HT-29 (cell line): ENCODE measurements at regions not wholly inside any gene's neighbourhood (a gene's known extent, or its start where the extent isn't known, plus 50 kb on each side); places are given as distances from the start of the nearest gene placed in this dataset.
A peak's percentile ranks its signal among the peaks of the same experiment; 100 is the strongest.

Source experiments
- DNase-seq: peaks from one replicate; pipeline ENCODE4 v3.0.0-alpha.2; 2015; ENCODE audit warnings: low spot score

DNA sequence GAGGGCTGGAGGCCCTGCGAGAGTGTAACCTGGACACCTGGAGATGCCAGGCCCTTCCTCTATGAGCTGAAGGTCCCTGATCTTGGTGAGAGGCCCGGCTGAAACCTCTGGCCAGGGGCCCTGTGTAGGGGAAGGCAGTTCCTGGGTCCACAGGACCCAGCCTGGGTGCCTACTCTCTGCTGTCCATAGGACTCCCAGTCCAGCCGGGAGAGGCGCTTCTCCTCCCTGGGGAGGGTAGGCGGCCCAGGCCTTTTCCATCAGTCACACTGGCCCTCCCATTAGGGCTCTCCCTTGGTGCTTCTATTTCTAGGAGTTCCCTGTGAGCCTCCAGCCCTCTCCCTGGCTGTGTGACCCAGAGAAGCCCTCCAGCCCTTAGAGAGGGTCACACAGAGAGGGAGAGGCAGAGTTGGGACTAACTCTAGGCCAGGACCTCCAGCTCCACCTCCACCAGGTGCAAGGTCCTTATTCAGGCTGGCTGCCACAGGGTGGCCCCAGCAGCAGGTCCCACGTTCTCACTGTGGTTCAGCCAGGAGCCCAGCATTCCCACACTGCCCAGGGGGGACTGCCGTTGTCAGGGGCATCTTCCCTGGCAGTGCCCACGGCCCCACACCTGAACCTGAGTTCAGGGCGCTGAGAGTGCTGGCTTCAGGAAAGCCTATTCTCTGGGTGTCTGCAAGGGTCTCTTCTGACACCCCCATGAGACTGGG is 146.8 kb downstream of the SMAD6 start:
- no peak for DNase-seq

DNA sequence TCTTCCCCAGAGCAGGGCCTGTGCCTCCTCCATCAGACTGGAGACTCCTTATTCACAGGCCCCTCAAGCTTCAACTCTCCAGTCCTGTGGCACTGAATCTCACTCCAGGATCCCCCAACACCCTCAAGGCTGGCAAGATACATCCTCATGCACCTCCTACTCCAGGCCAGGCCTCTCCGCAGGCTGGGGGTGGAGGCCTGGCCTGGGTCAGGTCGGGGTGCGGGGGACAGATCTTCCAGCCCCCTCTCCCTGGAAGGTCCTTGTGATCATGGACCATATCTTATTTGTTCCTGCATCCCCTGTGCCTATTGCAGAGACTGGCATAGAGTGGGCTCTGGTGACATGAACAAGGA is 147.3 kb downstream of the SMAD6 start:
- DNase-seq, result no peak

DNA sequence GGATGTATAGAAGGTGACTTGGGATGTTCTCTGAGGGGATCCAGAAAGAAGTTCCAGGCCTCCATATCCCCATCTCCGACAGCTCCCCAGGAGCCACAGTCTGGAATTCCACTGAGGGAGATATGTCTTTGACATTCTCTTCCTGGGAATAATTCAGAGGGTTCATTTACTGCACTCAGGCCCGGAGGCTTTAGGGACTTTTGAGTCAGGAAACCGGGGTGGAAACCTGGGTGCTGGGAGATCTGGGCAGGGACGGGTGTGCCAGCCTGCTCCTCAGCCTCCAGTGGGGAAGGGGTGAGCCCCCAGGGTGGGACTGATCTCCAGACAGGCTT is 147.7 kb downstream of the SMAD6 start:
- DNase-seq, result no peak

DNA sequence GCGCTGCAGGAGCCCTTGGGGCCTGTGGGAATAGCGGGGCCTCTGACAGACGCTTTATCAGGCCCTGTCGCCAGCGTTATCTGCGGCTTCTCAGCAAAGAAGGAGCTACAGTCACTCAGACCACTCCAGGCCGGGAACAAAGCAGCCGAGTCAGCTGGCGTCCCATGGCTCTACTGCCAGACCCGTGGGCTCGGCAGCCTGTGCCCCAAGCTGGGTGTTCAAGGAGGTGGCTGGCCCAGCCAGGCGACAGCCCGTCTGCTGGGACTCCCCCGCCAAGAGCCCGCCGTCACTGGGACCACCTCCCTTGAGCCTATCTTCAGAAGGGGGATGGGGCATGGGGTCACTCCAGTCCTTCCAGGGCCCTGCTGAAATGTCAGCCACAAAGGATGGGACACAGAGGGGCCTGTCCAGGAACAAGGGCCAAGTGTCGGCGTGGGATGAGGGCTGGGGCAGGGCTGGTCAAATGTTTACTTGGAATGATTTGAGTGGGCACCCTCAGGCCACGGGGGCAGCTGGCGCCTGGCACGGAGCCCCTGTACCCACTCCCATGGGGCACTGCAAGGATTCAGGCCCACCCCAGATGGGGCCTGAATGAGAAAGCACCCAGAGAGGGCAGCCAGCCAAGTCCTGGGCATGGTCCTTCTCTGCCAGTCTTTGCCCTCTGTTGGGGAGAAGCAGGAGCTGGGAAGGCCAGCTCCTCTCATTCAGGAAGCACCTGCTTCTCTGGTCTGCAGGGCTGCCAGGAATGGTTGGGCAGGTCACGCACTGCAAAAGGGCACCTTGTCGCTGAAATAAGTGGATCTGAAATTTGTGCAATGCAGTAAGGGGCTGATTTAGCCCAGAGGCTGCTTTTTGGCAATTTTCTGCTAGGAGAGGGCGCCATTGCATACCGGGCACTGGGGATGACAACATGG is 148.3 kb downstream of the SMAD6 start:
- DNase-seq, result no peak

DNA sequence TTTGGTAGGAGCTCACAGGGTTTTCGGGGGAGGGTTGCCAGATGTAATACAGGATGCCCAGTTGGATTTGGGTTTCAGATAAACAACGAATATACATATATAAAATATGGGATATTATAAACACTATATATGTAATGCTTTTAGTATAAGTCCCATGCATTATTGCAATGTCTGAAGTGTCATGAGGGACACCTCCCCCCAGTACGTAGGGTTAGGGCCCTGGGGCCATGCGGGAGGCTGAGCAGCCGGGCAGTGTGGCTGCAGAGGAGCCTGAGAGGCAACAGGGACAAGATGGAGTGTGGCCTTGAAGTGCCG is 148.9 kb downstream of the SMAD6 start:
- no peak for DNase-seq

DNA sequence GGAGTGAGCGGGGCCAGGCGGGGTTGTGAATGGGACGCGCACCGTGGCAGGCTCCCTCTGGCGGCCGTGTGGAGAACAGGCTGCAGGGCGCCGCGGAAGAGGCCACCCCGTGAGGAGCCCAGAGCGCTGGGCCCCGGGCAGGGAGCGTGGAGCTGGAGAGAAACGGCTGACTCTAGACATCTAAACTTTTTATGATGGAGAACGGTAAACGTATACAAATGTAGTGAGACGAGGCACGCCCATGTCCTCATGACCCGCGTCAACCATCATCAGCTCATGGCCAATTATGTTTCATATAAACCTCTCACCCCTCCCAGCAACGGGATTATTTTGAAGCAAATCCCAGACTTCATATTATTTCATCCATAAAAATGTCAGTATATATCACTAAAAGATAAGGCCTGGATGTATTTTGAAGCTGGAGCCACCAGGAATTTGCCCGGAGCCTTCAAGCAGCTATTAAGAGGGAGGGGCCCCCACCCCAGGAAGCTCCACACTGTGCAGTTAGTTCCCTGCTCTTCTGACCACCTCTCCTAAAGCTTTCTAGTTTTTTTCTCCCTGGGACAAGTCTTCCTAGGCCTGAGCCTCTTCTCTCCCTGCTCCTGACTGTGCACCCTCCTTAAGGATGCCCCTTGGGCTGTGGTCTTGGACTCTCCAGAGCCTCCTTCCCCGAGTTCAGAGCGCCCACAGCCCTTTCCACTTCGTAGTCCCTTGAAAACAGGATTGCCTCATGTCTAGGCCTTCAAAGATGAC is 149.5 kb downstream of the SMAD6 start:
- DNase-seq, result peak; percentile 86

DNA sequence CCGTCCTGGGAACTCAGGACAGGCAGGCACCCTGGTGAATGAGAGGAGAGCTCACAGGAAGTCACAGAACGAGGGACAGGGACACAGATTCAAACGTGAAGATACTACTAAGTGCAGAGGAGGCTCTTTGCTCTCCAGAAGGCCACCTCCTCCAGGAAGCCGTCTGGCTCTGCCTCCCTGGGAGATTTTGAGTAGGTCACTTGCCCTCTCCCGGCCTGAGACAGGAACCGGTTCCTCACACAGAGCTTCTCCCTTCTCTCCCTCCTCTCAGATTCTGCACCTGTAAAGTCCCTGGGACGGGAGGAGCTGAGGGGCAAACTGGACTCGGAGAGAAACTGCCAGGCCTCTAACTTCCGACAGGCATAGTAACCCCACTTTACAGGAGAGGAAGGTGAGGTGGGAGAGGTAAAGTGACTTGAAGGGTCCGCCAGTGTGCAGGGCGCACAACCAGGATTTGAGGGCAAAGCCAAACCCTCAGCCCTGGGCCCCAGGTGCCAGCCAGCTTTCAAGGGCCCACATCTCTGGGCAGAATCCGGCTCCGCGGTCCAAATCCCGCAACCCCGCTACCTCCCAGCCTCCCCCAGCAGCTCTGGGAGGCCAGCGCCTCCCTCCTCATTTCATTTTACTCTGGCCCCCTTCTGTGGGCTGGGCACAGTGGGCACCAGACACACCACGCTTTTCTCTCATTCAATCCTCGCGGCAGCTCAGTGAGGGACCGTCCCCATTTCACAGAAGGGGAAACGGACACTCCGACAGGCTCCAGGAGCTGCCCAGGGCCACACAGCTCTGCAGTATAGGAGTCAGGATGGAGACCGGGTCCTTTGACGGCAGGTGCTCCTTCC is 150.2 kb downstream of the SMAD6 start:
- DNase-seq, result no peak

DNA sequence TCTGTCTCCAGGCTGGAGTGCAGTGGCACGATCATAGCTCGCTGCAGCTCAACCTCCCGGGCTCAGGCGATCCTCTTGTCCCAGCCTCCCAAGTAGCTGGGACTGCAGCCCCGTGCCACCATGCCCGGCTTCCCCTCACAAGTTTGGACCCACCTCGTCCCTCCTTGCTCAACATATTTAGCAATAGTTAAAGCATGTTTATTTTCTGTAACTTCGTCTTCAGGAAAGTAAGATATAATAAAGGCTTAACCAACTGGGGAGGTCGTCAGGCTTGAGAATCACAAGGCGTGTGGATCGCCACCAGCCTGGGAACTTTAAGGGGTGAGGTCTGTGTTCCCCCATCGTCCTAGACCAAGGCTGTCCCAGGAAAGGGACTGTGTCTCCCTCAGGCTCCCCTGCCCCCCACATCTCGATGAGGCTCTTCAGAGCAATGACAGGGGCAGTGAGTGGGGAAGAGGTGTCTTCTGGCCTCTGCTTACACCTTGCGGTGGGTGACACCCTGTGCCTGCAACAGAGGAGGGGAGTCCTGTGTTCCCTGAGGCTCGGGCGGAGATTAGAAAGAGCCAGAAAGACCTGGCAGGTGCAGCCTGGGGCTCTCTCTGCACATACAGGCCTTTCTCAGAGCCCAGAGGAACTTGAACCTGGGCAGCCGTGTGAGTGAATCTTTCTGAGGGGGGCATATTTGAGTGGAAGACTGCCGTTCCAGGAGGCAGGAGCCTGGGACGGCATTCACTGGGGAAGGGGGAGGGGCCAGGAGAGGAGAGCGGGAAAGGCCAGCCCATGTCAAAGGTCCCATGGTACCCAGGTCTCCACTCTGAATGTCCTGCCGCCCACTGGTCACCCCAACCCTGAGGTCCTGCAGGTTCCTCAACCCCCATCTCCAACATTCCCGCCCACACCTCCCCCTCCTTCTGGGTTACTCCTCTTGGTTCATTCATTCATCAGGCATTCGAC is 152.3 kb downstream of the SMAD6 start:
- DNase-seq, result no peak

DNA sequence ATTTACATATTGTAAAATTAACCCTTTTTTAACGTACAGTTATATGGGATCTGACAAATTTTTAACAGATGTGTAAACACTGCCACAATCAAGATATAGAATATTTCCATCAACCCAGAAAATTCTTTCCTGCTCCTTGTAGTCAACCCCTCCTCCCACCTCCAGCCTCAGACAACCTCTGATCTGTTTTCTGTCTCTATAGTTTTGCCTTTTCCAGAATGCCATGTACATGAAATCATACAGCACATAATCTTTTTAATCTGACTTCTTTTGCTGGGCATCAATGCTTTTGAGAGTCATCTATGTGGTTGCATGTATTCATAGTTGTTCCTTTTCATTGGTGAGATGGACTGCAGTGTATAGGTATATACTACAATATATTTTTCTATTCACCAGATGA is 153.0 kb downstream of the SMAD6 start:
- DNase-seq, result no peak

DNA sequence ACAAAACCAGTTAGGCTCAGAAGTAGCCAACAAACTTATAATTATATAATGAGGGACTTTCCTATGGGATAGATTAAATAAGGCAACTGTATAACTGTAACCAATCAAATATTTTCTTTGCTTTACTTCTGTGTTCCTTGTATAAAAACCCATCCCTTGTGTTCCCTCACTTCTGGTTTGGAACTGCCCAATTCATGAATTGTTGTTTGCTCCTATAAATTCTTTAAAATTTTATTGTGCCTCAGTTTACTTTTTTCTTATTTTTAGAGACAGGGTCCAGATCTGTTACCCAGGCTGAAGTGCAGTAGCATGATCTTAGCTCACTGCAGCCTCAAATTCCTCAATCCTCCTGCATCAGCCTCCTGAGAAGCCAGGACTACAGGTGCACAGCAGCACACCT is 155.7 kb downstream of the SMAD6 start:
- DNase-seq, result no peak

DNA sequence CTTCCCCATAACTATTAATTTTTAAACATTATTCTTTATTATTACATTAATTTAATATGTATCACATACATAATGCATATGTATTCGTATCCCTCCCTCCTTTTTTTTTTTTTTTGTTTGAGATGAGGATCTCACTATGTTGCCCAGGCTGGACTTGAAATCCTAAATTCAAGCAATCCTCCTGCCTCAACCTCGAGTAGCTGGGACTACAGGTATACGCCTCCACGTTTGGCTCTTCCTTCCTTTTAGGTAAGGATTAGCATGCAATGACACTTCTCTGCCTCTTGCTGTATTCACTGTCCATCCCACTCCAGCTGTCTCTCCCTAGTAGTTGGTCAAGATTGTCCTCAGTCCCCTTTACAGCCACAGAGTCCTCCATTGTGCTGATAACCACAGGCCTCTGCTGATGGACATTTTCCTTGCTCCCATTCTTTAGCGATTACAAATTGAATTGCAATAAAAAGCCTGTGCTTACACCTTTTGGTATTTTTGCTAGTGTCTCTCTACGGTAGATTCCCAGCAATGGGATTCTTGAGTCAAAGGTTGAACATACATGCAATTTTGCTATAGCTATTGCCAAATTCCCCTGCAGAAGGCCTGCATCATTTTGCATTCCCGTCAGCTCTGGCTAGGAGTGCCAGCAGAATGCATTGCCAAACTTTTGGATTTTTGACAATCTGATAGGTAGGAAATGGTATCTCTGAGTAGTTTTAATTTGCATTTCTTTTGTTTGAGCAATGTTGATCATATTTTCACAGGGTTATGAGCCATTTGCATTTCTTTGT is 156.6 kb downstream of the SMAD6 start:
- DNase-seq, result no peak

DNA sequence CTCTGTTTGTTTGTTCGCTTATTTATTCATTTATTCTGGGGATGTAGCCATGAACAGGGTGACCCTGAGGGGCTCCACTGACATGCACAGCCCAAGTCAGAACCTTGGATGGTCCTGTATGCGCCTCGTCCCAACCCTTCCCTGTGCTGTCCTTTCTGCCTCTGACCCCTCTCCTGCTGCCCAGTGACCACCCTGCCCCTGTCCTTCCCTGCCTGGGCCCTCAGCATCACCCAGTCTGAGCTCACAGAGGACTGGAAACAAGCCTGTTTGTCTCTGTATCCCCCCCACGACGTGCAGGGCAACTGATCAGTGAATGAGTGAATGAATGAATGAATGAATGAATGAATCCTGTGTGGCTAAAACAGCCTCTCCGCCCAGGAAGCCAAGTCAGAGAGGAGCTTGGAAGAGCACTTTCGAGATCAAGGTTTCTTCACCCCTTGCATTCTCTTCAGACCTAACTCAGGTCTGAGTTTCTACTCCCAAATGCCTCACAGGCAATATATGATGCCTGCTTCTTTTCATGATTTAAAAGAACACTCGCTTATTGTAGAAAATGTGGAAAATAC is 157.7 kb downstream of the SMAD6 start:
- DNase-seq, result no peak

DNA sequence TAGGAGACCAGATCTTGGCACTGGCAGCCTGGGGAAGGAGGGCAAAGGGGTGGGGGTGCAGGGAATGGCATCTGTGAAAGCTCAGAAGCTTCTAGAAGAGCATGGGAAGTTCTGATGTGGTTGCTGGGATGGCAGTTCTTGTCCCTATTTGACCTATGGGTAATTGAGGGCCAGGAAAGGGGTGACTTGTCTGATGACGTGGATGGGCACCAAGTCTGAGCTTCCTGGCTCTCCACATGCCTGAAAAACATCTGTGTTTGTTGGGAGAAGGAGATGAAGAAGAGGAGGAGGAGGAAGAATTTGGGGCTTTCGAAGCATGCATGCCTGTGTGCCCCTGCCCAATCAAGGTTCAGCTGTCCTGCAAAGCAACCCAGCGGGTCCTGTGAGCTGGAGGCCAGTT is 158.8 kb downstream of the SMAD6 start:
- no peak for DNase-seq

DNA sequence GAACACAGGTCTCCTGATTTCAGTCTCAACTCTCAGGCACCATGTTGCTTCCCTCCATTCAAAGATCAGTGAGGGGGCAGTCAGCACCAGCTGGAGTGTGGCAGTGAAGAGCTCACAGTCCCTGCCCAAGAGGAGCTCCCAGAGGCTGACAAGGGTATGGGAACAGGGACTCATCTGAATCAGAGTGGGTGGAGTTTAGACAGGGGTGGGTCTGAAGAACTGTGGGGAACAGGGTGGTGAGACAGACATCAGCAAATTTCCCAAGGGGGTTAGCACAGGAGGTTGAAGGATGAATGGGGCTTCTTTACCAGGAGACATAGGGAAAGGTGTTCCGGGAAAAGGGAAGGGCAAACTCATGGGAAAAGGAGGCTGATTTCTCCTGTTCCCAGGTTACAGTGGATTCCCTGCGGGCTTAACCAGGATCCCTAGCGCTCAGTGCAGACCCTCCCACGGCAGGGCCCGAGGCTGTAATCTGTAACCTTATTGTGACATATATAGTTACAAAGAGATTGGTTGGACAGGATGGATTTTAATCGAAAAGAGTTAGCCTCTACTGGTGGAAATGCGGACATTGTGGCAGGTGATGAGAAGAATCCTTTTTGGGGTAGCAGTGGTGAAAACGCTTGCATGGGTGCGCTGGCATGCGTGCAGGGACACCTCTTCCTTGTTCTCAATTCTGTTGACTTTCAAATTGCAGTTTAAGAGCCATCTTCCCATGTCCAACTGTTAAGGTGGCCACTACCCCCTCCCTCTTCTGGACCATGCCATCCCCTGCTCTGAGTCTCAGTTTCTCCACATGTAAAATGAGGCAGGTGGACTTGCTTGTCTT is 160.3 kb downstream of the SMAD6 start:
- no peak for DNase-seq

DNA sequence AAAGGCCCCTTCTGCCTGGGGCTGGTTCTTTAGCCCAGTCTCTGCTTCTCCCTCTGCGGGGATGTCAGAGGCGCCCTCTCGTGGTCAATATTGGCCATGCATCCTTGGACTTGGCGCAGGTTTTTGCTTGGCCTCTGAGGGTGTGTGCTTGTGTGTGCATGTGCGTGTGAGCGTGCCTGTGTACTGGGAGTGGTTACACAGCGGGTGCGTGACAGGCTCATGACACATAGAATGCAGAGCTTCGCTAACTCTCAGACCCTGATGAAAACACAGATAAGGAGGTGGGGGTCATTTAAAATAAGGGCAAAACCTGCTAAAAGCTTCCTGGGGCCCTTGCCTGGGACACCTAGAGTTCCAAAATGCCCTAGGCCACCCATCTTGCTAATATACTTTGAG is 160.9 kb downstream of the SMAD6 start:
- DNase-seq, result peak; percentile 95

DNA sequence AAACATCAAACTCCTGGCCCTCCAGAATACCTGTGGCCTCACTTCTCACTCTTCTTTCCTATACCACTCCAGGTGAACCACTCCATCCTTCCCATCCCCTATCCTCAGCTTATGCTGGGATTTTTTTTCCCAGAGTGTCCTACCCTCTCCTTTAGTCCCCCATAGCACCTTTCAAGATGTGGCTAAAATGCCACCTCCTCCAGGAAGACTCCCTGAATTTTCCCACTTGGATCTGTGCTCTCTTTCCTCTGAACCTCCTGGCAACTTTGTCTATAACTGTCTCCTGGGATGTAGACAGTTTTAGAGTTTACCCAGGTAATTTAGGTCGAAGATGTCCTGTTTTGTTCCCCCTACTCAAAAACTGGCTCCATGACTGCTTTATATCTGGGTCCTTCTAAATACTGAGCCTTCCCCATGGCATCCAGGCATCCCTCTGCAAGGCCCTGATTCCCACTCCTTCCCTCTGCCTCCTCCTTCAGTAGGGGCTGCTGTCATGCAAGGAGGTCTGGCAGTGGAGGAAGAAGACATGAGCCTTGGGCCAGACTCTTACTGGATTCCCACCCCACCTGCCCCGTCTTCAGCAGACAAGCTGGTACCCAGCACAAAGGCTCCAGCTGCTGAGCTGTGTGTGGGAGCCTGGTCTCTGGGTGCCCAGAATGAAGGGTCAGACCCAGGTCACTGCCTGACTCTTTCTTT is 161.5 kb downstream of the SMAD6 start:
- no peak for DNase-seq

DNA sequence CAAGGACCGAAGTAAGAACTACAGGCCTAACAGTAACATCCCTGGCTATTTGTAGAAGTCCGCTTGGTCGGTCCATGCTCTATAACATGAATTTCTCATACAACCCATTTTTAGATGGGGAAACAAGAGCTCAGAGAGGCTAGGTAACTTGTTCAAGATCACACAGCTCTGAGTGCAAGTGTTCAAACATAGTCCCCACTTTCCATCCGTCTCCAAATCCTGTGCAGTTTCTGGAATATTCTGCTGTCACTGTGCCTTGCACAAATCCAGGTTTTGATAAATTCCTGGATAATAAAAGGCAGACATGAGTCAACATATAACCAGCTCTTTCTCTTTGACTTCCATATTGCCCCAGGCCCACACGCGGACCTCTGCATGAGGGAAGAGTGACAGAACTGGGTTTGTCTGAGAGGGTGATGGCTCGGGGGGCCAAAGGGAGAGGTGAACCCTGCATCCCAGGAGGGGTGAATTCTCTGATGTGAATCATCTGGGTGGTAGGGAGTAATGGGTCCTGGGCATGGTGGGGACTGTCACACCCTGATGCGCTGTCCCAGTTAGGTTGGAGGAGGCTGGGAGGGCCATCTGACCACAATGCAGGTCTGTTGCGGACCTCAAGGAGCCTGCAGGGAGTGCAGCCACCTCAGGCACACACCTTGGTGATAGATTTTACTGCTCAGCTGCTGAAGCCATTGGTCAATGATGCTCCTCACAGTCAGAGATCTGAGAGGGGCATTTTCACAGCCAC is 162.2 kb downstream of the SMAD6 start:
- no peak for DNase-seq
